NCI-H146 treated with DMSO at 0.1 percent for 48 hours (cell line): ENCODE measurements at regions not wholly inside any gene's neighbourhood (a gene's known extent, or its start where the extent isn't known, plus 50 kb on each side); places are given as distances from the start of the nearest gene placed in this dataset.
"Not testable (repeated sequence)": the region's sequence is repeated elsewhere in the genome, so short reads cannot be mapped to it uniquely, and the experiment has no call there.

ENCODE experiments used
- DNase-seq: peaks from one replicate; lab custom pipeline; 2025; ENCODE audit not compliant: unreplicated experiment; lab: John Stamatoyannopoulos, UW

- DNase-seq: no peak
These were observed 73.9 kb downstream of the RMI1 start for GRCh38 chr9:84054341-84055010.

- no peak for DNase-seq
These were observed 77.1 kb downstream of the RMI1 start for GRCh38 chr9:84057662-84058061.

- no peak for DNase-seq
These were observed 79.3 kb downstream of the RMI1 start for GRCh38 chr9:84059936-84060335.

DNA sequence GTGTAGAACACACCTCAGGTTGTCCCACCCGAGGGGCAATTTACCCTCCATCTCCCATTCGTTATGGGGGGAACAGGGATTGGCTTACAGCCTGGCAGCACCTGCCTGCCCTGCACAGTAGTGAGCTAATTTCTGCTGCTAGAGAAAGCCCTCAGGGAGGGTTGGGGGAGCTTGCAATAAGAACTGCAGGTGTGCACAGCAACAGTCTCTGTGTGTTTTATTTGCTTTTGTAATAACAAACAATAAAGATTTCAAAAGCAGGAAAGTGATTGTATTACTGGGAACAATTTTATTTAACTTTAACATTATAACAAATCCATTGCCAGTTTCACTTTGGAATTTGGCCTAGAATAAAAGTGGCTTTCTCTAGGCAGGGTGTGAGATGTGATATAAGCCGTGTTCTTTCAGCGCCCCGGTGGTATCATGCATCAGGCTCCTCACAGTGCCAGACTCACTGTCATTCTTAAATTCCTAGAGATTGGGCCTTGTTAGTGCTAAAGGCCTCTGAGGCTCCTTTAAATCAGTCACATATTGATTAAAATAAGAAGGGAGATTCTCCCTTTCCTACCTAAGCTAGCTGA, 81.1 kb downstream of the RMI1 start:
- DNase-seq: peak; percentile 72

GRCh38 chr9:84062538-84062937, 81.9 kb downstream of the RMI1 start:
- DNase-seq: no peak

GRCh38 chr9:84067821-84068220, 87.2 kb downstream of the RMI1 start:
- DNase-seq: no peak

GRCh38 chr9:84068872-84069271, 88.3 kb downstream of the RMI1 start:
- DNase-seq: no peak

DNA sequence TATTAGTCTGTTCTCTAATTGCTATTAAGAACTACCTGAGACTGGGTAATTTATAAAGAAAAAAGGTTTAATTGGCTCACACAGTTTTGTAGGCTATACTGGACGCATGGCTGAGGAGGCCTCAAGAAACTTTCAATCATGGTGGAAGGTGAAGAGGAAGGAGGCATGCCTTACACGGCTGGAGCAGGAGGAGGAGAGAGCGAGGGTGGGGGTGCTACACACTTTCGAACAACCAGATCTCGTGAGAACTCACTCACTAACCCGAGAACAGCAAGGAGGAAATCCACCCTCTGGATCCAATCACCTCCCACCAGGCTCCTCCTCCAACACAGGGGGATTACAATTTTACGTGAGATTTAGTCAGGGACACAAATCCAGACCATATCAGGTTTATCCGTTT, 90.0 kb downstream of the RMI1 start:
- no peak for DNase-seq

- no peak for DNase-seq
These were observed 92.1 kb downstream of the RMI1 start for GRCh38 chr9:84072621-84073180.

DNA sequence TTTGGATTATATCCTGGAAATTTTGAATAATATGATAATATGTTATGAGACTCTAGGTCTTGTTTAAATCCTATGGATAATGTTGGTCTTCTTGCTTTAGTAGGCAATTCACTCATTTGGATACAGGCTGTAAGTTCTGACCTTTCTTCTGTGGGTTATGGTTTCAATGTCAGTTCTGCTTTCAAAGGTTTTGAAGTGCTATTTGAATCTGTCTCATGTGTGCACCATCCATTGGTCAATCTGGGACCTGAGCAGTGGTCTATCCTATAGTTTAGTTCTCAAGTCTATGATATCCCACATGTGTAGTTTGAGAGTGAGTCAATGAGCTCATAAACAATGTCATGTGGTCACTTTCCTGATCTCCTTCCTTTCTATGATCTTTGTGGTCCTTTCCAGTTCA, 94.4 kb downstream of the RMI1 start:
- DNase-seq: no peak

GRCh38 chr9:84076384-84076783, 95.8 kb downstream of the RMI1 start:
- DNase-seq: no peak

DNA sequence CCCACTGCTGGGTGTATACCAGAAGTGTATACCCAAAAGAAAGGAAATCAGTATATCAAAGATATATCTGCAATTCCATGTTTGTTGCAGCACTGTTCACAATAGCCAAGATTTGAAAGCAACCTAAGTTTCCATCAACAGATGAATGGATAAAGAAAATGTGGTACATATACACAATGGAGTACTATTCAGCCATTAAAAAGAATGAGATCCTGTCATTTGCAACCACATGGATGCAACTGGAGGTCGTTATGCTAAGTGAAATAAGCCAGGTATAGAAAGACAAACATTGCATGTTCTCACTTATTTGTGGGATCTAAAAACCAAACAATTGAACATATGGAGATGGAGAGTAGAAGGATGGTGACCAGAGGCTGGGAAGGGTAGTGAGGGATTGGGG, 97.2 kb downstream of the RMI1 start:
- DNase-seq: not testable (repeated sequence)

GRCh38 chr9:84079994-84080393, 99.4 kb downstream of the RMI1 start:
- no peak for DNase-seq

- DNase-seq: no peak
These were observed 121.5 kb downstream of the RMI1 start for GRCh38 chr9:84101964-84102632.

DNA sequence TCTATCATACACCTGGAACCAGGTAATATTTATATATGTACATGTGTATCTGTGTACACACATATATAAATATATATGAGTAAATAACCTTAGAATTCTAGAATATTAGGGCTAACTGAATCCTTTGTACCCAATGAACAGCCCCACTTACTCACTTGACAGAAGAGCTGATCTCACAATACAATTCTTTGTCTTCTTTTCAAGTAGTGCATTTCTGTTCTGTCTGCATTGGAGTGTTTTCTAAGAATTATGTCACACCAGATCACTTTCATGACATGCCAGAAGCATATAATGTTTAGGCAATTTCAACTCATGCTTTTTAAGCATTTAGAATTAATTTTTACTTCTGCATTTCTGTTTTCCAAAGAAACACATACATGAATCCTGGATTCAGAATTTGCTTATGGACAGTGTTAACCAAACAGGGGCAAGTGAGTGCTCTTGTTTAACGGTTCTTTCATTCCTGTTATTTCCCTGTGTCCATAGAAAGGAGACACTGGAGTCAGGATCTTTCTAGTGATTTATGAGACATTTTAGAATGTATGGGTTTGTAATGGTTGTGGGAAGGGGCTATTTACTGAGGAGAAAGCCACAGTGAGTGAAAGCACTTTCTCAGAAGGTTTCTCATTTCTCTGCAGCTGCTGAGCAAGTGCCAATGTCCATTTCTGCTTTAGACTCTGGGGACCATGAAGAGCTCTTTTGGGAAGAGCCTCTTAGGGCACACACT, 123.2 kb downstream of the RMI1 start:
- DNase-seq: no peak

GRCh38 chr9:84107081-84107480, 126.5 kb downstream of the RMI1 start:
- DNase-seq: no peak

- no peak for DNase-seq
These were observed 127.4 kb downstream of the RMI1 start for GRCh38 chr9:84107995-84108394.

GRCh38 chr9:84111726-84112125, 131.1 kb downstream of the RMI1 start:
- no peak for DNase-seq

DNA sequence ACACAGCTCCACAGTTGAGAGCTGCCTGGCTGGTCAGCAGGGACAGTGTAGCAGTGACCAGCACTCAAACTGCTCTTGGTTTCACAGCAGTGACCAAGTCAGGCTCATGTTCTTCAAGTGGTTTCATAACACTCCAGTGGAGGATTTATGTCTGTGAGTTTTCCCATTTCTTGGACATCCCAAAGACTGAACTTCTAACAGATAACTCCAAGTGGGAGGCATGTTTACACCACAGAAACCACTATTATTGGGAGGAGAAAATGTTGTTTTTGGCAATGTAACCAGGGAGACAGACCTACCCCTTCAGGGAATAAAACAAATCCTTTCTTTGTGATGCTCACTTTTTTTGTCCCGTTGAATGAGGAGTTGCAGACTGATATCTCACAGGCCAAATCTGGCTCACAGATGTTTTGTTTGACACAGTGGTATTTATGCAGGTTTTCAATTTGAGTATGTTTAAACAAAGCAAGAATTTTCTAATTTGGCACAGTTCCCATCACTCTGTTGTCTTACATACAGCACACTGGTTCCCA, 141.5 kb downstream of the RMI1 start:
- no peak for DNase-seq

DNA sequence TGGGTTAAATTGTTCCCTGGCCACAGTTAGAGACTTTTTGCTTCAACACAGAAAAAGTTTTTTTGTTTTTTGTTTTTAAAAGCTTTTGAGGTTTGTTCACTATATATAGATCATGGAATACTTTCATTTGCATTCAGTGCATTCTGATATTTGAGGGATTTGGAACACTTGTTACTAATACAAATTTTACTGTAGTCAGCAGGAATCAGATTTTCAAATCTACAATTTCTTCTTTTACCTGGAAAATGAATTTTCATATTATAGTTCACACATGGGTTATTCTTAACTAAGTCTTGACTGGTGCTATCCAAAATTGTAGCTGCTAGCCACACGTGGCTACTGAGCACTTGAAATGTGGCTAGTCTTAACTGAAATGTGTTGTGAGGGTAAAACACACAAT, 142.0 kb downstream of the RMI1 start:
- no peak for DNase-seq

DNA sequence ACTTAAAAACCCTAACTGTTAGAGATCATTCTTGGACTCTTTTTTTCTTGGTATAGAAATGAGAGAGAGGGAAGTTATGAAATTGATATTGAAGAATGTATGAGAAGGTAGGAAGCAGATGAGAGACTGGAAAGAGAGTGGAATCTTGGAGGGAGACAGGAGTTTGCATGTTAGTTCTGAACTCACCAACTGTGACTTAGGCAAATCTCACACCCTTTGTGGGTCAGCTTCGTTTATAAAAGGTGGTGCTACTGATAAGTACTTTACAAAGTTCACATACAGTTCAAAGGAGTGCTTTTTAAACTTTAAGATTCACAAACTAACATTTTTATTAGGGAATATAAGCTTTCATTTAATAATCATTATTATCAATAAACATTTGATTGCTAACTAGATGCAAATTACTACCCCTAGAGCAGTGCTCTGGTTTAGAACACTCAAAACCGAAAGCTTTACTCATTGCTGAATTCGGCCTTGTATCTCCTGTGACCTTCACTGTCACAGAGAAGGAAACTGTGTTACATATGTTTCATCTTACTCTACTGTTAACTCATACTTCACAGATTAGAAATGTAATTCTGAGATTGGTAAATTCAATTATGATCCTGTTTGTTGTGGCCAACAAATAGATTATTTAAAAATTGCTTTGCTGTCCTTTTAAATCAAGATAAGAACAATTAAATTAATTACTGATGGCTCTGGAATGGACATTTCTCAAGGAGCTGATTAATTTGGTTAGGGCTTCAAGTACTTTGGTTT, 143.2 kb downstream of the RMI1 start:
- no peak for DNase-seq
